Stomach (tissue), 4 donors: ENCODE measurements at regions not wholly inside any gene's neighbourhood (a gene's known extent, or its start where the extent isn't known, plus 50 kb on each side); places are given as distances from the start of the nearest gene placed in this dataset.

Experiments used
- CTCF ChIP-seq, 7 experiments: fragments of 450-650 bp in 4 of 7; fragments of 200-600 bp in 3 of 7; sonication (generic) in 3 of 7; IDR thresholded peaks; one replicate each; pipeline ENCODE4 v1.5.1; 2016 to 2019; ENCODE audit warnings: antibody characterized with exemption in 7 of 7, control low read depth in 2 of 7, mild to moderate bottlenecking in 1 of 7
- POLR2A ChIP-seq, 4 donors: fragments of 450-650 bp; IDR thresholded peaks; one replicate each; pipeline ENCODE4 v1.6.1; 2016; ENCODE audit warnings: antibody characterized with exemption in 4 of 4, control low read depth in 2 of 4, mild to moderate bottlenecking in 1 of 4, moderate library complexity in 1 of 4

- TF ChIP-seq POLR2A (IDR thresholded peaks at IDR 0.05): no peak
- no peak for TF ChIP-seq CTCF (IDR thresholded peaks at IDR 0.05)
Observed at GRCh38 chr5:81843845-81844244, 92.9 kb upstream of the SSBP2 start.
